ENCODE measurements at regions not wholly inside any gene's neighbourhood (a gene's known extent, or its start where the extent isn't known, plus 50 kb on each side); places are given as distances from the start of the nearest gene placed in this dataset.

DNA sequence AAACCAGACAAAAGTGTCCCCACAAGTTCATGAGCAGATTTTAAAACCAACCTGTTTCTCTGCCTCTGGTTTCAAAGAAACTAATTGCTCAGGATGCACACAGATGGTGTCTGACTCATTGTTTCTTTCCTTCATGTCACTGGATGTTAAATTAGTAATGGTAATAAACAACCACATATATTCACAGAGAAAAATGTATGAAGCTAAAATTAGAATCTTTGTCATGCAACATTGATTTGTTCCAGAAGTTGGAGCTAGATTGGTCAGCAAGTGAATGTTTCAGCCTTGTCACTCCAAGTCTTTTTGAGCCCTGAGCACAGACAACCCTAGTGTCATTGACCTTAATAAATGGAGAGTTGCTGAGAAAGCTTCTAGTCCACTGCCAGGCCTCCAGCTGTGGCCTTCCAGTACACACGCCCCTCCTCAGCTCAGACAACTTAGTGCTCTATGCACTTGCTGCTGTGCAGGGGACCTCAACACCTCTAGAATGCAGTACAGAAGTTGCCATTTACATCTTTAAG is 175.9 kb downstream of the CCDC71L start:
- H3K9me3 ChIP-seq: no peaks in the 10 kb centered on the region
- no peaks in the 10 kb centered on the region for H3K36me3 ChIP-seq
- peaks cover 0 to 8% (median 3%) of the 10 kb centered on the region in 4 donors for H3K4me1 ChIP-seq
- WGBS, 2 donors (ENCODE audit: low coverage in 1 of 2): 87% methylated on average over 1 of the region's 1 CpG; no CpG with 5 or more reads in 1 of the 2 donors
- TF ChIP-seq, protein P1, sequence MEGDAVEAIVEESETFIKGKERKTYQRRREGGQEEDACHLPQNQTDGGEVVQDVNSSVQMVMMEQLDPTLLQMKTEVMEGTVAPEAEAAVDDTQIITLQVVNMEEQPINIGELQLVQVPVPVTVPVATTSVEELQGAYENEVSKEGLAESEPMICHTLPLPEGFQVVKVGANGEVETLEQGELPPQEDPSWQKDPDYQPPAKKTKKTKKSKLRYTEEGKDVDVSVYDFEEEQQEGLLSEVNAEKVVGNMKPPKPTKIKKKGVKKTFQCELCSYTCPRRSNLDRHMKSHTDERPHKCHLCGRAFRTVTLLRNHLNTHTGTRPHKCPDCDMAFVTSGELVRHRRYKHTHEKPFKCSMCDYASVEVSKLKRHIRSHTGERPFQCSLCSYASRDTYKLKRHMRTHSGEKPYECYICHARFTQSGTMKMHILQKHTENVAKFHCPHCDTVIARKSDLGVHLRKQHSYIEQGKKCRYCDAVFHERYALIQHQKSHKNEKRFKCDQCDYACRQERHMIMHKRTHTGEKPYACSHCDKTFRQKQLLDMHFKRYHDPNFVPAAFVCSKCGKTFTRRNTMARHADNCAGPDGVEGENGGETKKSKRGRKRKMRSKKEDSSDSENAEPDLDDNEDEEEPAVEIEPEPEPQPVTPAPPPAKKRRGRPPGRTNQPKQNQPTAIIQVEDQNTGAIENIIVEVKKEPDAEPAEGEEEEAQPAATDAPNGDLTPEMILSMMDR (IDR thresholded peaks at IDR 0.05): no peak
- TF ChIP-seq POLR2AphosphoS5 (IDR thresholded peaks at IDR 0.05) (peak in 1 of 3 donors; percentile 19), POLR2A (IDR thresholded peaks at IDR 0.05) (no peak), EP300 (IDR thresholded peaks at IDR 0.05; ENCODE audit: low read depth) (no peak)
- H3K27me3 ChIP-seq: no peaks in the 10 kb centered on the region
- no peak overlapping the region for H3K4me3 ChIP-seq
- intact Hi-C loops (cut with DNase I; ENCODE audit: low total_unique reads) (no loop called here), in situ Hi-C loops (cut with MboI; ENCODE audit: low pct_ligation_motif_present in 1 of 4, low pct_unique_long_range_greater_than_20kb in 1 of 4, low sequenced_read_pairs in 3 of 4) (no loop called here)
- no peak for DNase-seq
- peak overlapping the region; percentile 36 to 66 (median 40) for H3K27ac ChIP-seq

DNA sequence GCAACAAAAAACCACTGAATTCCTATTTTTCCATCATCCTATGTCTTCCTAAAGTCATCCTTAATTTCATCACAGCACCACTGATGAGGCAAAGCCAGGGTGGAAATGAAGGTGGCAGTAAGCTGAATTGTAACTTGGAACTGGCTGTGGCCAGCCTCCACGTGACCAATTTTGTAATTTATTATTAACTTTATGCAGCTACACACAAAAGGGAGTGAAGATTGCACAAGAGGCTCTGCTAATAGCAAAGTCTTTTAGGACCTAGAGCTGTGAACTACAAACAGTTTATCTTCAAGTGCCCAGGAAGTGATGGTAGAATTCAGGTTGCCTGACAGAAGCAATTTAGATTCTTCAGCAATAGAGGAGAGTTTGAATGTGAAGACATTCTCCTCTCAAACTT is 176.4 kb downstream of the CCDC71L start:
- in situ Hi-C loops (cut with MboI; ENCODE audit: low pct_ligation_motif_present in 1 of 4, low pct_unique_long_range_greater_than_20kb in 1 of 4, low sequenced_read_pairs in 3 of 4): no loop called here
- no peaks in the 10 kb centered on the region for H3K27me3 ChIP-seq
- peak overlapping the region in 3 of 4 donors; percentile 9 to 66 (median 36) for H3K27ac ChIP-seq
- intact Hi-C loops (cut with DNase I; ENCODE audit: low total_unique reads): no loop called here
- no peak overlapping the region for H3K4me3 ChIP-seq
- TF ChIP-seq POLR2A (IDR thresholded peaks at IDR 0.05) (no peak), POLR2AphosphoS5 (IDR thresholded peaks at IDR 0.05) (peak in 1 of 3 donors; percentile 3)
- TF ChIP-seq, protein P1 (IDR thresholded peaks at IDR 0.05): no peak
- no peak for DNase-seq
- H3K36me3 ChIP-seq: no peaks in the 10 kb centered on the region
- no peaks in the 10 kb centered on the region for H3K9me3 ChIP-seq
- H3K4me1 ChIP-seq: peaks cover 0 to 8% (median 3%) of the 10 kb centered on the region in 4 donors
- 22 to 32% methylated on average over 1 of the region's 1 CpG for WGBS, 2 donors (ENCODE audit: low coverage in 1 of 2)

DNA sequence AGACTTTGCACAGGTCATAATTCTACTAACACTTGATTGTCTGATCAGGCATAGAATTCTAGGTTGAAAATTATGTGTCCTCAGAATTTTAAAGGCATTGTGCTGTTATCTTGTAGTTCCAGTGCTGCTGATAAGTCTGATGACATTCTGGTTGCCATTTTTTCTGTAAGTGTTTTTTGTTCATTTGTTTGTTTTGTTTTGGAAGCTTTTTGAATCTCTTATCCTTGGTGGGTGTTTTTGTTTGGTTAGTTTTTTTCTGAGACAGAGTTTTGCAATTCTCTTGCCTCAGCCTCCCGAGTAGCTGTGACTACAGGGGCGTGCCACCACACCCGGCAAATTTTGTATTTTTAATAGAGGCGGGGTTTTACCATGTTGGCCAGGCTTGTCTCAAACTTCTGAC is 178.9 kb downstream of the CCDC71L start:
- 85 to 100% methylated on average over 1 to 4 of the region's 4 CpGs for WGBS, 2 donors (ENCODE audit: low coverage in 1 of 2)
- no peak overlapping the region for H3K27ac ChIP-seq
- no peaks in the 10 kb centered on the region for H3K27me3 ChIP-seq
- H3K4me3 ChIP-seq: no peak overlapping the region
- H3K4me1 ChIP-seq: peaks cover 0 to 8% (median 3%) of the 10 kb centered on the region in 4 donors
- H3K36me3 ChIP-seq: no peaks in the 10 kb centered on the region
- DNase-seq: no peak
- intact Hi-C loops (cut with DNase I; ENCODE audit: low total_unique reads) (no loop called here), in situ Hi-C loops (cut with MboI; ENCODE audit: low pct_ligation_motif_present in 1 of 4, low pct_unique_long_range_greater_than_20kb in 1 of 4, low sequenced_read_pairs in 3 of 4) (no loop called here)
- H3K9me3 ChIP-seq: no peaks in the 10 kb centered on the region
- TF ChIP-seq EP300 (IDR thresholded peaks at IDR 0.05; ENCODE audit: low read depth): no peak
- TF ChIP-seq POLR2A (IDR thresholded peaks at IDR 0.05): no peak

DNA sequence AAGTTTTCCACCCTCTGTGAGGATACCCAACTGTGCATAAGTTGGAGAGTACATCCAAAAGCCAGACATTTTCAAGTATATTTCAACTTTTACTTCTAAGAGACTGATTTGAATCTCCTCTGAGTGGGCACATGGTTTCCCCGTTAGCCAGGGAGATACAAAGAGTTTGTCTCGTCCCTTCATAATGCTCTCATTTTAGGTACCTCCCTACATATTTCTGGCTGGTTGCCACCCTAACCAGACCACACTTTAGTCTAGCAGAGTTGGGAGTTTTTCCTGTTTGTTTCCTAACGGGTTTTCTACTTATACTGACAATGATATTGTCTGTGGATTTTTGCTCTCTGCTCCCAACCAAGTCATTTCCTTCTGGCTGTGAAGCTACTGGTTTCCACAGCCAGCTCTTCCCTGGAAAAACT is 180.3 kb downstream of the CCDC71L start:
- Histone ChIP-seq H3K27me3 (no peaks in the 10 kb centered on the region), H3K4me3 (no peak overlapping the region), H3K4me1 (peaks cover 0 to 6% (median 1%) of the 10 kb centered on the region in 4 donors), H3K27ac (no peak overlapping the region), H3K36me3 (no peaks in the 10 kb centered on the region), H3K9me3 (no peaks in the 10 kb centered on the region)
- TF ChIP-seq, protein P1 (IDR thresholded peaks at IDR 0.05): no peak
- TF ChIP-seq POLR2AphosphoS5 (IDR thresholded peaks at IDR 0.05) (no peak), POLR2A (IDR thresholded peaks at IDR 0.05) (no peak), EP300 (IDR thresholded peaks at IDR 0.05; ENCODE audit: low read depth) (no peak)
- no peak for DNase-seq
- intact Hi-C loops (cut with DNase I; ENCODE audit: low total_unique reads): no loop called here
- WGBS, 2 donors (ENCODE audit: low coverage in 1 of 2): 57 to 74% methylated on average over 3 of the region's 3 CpGs
- in situ Hi-C loops (cut with MboI; ENCODE audit: low pct_ligation_motif_present in 1 of 4, low pct_unique_long_range_greater_than_20kb in 1 of 4, low sequenced_read_pairs in 3 of 4): no loop called here

DNA sequence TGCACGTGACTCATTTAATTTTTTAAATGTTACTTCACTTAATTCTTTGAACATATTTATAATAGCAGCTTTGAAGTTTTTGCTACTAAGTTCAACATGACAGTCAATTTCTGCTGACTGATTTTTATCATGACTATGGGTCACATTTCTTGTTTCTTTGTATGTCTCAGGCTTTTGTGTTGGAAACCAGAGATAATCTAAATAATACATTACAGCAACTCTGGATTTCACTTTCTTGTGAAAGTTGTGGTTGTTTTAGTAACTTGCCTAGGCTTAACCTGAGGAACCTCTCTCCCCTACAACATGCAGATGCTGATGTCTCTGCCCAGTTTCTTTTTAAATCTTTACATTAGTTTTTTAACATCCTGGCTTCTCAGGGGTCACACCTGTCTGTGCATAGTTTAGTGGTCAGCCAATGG is 180.8 kb downstream of the CCDC71L start:
- TF ChIP-seq, protein P1 (IDR thresholded peaks at IDR 0.05): no peak
- TF ChIP-seq POLR2A (IDR thresholded peaks at IDR 0.05) (no peak), EP300 (IDR thresholded peaks at IDR 0.05; ENCODE audit: low read depth) (no peak), POLR2AphosphoS5 (IDR thresholded peaks at IDR 0.05) (no peak)
- Histone ChIP-seq H3K4me1 (peaks cover 0 to 2% (median 0%) of the 10 kb centered on the region in 4 donors), H3K36me3 (no peaks in the 10 kb centered on the region), H3K27me3 (no peaks in the 10 kb centered on the region), H3K27ac (no peak overlapping the region), H3K4me3 (no peak overlapping the region), H3K9me3 (no peaks in the 10 kb centered on the region)
- intact Hi-C loops (cut with DNase I; ENCODE audit: low total_unique reads): no loop called here
- no peak for DNase-seq
- 78 to 82% methylated on average over 1 of the region's 1 CpG for WGBS, 2 donors (ENCODE audit: low coverage in 1 of 2)
- in situ Hi-C loops (cut with MboI; ENCODE audit: low pct_ligation_motif_present in 1 of 4, low pct_unique_long_range_greater_than_20kb in 1 of 4, low sequenced_read_pairs in 3 of 4): no loop called here
